ENCODE measurements at regions not wholly inside any gene's neighbourhood (a gene's known extent, or its start where the extent isn't known, plus 50 kb on each side); places are given as distances from the start of the nearest gene placed in this dataset.
A peak's percentile ranks its signal among the peaks of the same experiment; 100 is the strongest.

- FAIRE-seq (no peak), DNase-seq (ENCODE audit: insufficient read length) (no peak)
- TF ChIP-seq TAF1 (IDR thresholded peaks at IDR 0.05; ENCODE audit: borderline replicate concordance, low read depth, low read length) (no peak), POLR2AphosphoS5 (IDR thresholded peaks at IDR 0.05; ENCODE audit: low read depth, low read length) (no peak), POLR2A (IDR thresholded peaks at IDR 0.05; ENCODE audit: low read depth, low read length) (no peak)
Observed at GRCh38 chr11:128359515-128359914, 227.8 kb downstream of the ETS1 start.

DNA sequence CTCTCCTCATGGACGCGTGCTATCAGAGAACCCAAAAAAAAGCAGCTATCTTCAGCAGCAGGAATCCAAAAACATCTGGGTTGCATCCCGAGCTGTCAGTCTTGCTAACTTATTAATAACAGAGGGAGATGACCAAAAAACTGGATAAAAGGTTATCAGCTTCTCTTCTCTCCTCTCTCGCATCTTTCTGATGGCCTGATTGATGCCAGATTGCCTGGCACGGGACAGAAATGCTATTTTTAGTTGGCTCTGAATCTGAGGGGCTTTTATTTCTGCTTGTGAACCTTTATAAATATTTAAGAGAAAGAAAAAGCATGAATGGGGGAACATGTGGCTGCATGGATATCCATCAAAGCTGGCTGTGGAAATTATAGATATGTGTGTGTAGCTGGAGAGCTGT, 230.3 kb downstream of the ETS1 start:
- DNase-seq (ENCODE audit: insufficient read length) (no peak), FAIRE-seq (no peak)
- TF ChIP-seq POLR2A (IDR thresholded peaks at IDR 0.05; ENCODE audit: low read depth, low read length) (no peak), TAF1 (IDR thresholded peaks at IDR 0.05; ENCODE audit: borderline replicate concordance, low read depth, low read length) (no peak), POLR2AphosphoS5 (IDR thresholded peaks at IDR 0.05; ENCODE audit: low read depth, low read length) (no peak)

- no peak for TF ChIP-seq POLR2A (IDR thresholded peaks at IDR 0.05; ENCODE audit: low read depth, low read length)
- no peak for TF ChIP-seq TAF1 (IDR thresholded peaks at IDR 0.05; ENCODE audit: borderline replicate concordance, low read depth, low read length)
- TF ChIP-seq POLR2AphosphoS5 (IDR thresholded peaks at IDR 0.05; ENCODE audit: low read depth, low read length) = no peak
- peak; percentile 46 for FAIRE-seq
- no peak for DNase-seq (ENCODE audit: insufficient read length)
Observed at GRCh38 chr11:128355558-128355957, 231.8 kb downstream of the ETS1 start.

GRCh38 chr11:128354476-128354875, 232.9 kb downstream of the ETS1 start:
- FAIRE-seq = peak; percentile 74
- TF ChIP-seq TAF1 (IDR thresholded peaks at IDR 0.05; ENCODE audit: borderline replicate concordance, low read depth, low read length) = no peak
- no peak for TF ChIP-seq POLR2AphosphoS5 (IDR thresholded peaks at IDR 0.05; ENCODE audit: low read depth, low read length)
- TF ChIP-seq POLR2A (IDR thresholded peaks at IDR 0.05; ENCODE audit: low read depth, low read length) = no peak
- DNase-seq (ENCODE audit: insufficient read length) = no peak

- no peak for FAIRE-seq
- no peak for DNase-seq (ENCODE audit: insufficient read length)
- no peak for TF ChIP-seq POLR2A (IDR thresholded peaks at IDR 0.05; ENCODE audit: low read depth, low read length)
- TF ChIP-seq TAF1 (IDR thresholded peaks at IDR 0.05; ENCODE audit: borderline replicate concordance, low read depth, low read length) = no peak
- TF ChIP-seq POLR2AphosphoS5 (IDR thresholded peaks at IDR 0.05; ENCODE audit: low read depth, low read length) = no peak
Observed at GRCh38 chr11:128351168-128351567, 236.2 kb downstream of the ETS1 start.

DNA sequence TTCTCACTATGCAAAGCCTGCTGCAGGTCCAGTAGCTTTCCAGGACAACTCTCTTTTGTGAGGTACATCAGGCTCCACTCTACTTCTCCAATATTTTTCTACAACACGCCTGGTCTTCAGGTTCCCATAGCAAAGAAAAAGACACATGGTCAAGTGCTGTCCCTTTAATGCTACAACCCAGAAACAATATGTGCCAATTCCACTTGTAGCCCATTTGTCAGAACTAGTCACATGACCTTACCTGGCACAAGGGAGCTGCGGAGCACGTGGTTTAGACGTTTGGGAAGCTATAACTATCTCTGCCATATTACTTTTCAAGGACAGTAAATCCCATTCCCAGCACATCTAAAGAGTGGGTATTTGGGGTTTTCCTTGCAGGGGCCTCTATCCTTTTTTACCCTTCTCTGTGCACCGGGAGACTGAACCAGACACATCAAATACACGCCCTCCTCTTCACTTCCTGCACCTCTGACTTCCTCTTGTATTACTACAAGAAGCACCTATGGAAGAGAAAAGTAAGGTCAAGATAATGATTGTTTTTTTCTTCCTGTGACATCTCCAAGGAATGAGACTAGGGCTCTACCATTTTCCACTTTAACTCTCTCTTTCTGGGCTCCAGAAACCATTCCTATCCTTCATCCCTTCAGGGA, 237.6 kb downstream of the ETS1 start:
- TF ChIP-seq POLR2AphosphoS5 (IDR thresholded peaks at IDR 0.05; ENCODE audit: low read depth, low read length) (no peak), TAF1 (IDR thresholded peaks at IDR 0.05; ENCODE audit: borderline replicate concordance, low read depth, low read length) (no peak), POLR2A (IDR thresholded peaks at IDR 0.05; ENCODE audit: low read depth, low read length) (no peak)
- DNase-seq (ENCODE audit: insufficient read length) = no peak
- no peak for FAIRE-seq

DNA sequence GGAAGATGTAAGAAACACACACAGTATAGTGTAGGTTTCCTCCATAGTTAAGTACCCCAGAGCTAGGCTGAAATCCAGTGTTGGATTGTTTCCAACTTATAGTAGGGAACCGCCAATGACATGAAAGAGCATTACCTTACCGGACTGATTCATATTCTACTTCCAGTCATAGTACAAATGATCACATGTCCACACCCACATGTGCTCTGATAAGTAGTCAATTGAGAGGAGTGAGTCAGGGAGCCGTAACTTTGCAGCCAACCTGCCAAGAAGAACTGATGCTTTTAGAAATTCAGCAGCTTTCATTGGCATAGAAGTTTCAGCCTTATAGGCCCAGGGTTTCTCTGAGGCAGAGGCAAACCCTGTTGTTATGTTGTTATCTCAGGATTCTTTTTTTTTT, 240.6 kb downstream of the ETS1 start:
- peak; percentile 61 for FAIRE-seq
- no peak for TF ChIP-seq POLR2A (IDR thresholded peaks at IDR 0.05; ENCODE audit: low read depth, low read length)
- no peak for TF ChIP-seq POLR2AphosphoS5 (IDR thresholded peaks at IDR 0.05; ENCODE audit: low read depth, low read length)
- TF ChIP-seq TAF1 (IDR thresholded peaks at IDR 0.05; ENCODE audit: borderline replicate concordance, low read depth, low read length) = no peak
- DNase-seq (ENCODE audit: insufficient read length) = no peak

- DNase-seq (ENCODE audit: insufficient read length) (no peak), FAIRE-seq (no peak)
- TF ChIP-seq POLR2AphosphoS5 (IDR thresholded peaks at IDR 0.05; ENCODE audit: low read depth, low read length) = no peak
- TF ChIP-seq TAF1 (IDR thresholded peaks at IDR 0.05; ENCODE audit: borderline replicate concordance, low read depth, low read length) = no peak
- TF ChIP-seq POLR2A (IDR thresholded peaks at IDR 0.05; ENCODE audit: low read depth, low read length) = no peak
Observed at GRCh38 chr11:128345316-128345715, 242.0 kb downstream of the ETS1 start.

DNA sequence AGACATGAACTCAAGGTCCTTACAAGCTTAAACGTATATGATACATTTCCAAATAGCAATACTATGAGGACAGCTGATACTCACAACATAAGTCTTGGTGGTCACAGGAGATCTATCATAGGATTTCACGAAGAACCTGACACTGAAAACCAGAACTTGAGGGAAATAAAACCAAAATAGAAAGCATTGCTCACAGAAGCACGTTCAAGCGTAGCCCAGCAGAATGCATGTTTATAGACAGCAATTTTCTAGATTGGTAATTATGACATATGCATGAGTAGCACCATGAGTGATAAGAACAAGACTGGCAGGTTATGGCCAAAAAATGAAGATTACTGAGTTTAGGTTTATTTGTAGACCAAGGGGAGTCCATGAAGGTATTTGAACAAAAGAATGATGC, 243.5 kb downstream of the ETS1 start:
- TF ChIP-seq POLR2A (IDR thresholded peaks at IDR 0.05; ENCODE audit: low read depth, low read length) (no peak), POLR2AphosphoS5 (IDR thresholded peaks at IDR 0.05; ENCODE audit: low read depth, low read length) (no peak), TAF1 (IDR thresholded peaks at IDR 0.05; ENCODE audit: borderline replicate concordance, low read depth, low read length) (no peak)
- DNase-seq (ENCODE audit: insufficient read length) = no peak
- FAIRE-seq = peak; percentile 81

- TF ChIP-seq TAF1 (IDR thresholded peaks at IDR 0.05; ENCODE audit: borderline replicate concordance, low read depth, low read length) (no peak), POLR2AphosphoS5 (IDR thresholded peaks at IDR 0.05; ENCODE audit: low read depth, low read length) (no peak), POLR2A (IDR thresholded peaks at IDR 0.05; ENCODE audit: low read depth, low read length) (no peak)
- DNase-seq (ENCODE audit: insufficient read length) = no peak
- FAIRE-seq = no peak
Observed at GRCh38 chr11:128343135-128343514, 244.2 kb downstream of the ETS1 start.

DNA sequence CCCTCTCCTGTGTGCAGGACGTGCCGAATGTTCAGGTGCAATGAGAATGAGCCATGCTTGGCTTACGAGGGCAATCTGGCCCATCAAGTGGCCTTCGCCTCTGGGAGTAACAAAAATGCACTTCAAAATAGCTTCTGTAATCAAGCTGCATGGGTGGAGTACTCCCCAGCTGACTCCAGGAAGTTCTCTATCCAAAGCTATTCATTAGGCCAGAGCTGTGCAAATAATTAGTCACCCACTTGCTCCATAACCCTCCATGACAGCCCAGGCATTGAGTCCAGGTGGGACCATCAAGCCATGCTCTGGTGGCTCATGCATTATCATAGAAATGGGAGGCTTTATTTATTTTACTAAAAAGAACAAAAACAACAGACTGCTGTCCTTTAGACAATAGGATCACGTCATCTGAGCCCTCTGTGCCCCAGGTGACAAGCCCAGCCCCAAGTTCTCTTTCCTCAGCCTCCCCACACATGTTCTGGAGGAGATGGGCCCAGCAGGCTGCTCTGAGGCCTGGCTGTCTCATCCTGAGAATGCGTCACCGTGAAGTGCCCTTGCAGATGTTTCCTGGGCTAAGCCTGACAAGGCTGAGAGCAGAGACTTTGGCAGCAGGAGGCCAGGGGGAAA, 244.7 kb downstream of the ETS1 start:
- peak; percentile 25 for DNase-seq (ENCODE audit: insufficient read length)
- FAIRE-seq = peak; percentile 96
- TF ChIP-seq POLR2AphosphoS5 (IDR thresholded peaks at IDR 0.05; ENCODE audit: low read depth, low read length) = no peak
- no peak for TF ChIP-seq POLR2A (IDR thresholded peaks at IDR 0.05; ENCODE audit: low read depth, low read length)
- TF ChIP-seq TAF1 (IDR thresholded peaks at IDR 0.05; ENCODE audit: borderline replicate concordance, low read depth, low read length) = no peak
